ENCODE measurements at regions not wholly inside any gene's neighbourhood (a gene's known extent, or its start where the extent isn't known, plus 50 kb on each side); places are given as distances from the start of the nearest gene placed in this dataset.

DNA sequence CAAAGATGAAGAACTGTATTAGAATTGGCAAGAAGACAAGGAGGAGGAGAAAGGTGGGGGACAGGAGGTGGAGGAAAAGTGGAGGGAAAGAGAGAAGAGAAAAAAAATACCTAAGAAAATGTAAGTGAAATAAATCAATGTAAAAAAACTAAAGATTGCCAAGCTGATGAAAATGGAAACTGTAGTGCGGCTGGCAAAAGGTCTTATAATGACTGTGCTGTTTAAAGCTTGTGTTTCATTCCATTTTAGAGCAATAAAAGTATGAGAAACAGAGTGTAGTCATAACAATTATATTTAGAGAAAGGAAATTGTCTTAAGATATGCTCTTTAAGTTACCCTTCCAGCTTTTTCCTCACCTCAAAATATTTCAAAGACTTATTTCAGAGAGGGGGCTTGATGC lies 670.5 kb upstream of the SEMA6A start:
- no peak for TF ChIP-seq EZH2phosphoT487 (IDR thresholded peaks at IDR 0.05; ENCODE audit: low read length)
- TF ChIP-seq, protein P1, sequence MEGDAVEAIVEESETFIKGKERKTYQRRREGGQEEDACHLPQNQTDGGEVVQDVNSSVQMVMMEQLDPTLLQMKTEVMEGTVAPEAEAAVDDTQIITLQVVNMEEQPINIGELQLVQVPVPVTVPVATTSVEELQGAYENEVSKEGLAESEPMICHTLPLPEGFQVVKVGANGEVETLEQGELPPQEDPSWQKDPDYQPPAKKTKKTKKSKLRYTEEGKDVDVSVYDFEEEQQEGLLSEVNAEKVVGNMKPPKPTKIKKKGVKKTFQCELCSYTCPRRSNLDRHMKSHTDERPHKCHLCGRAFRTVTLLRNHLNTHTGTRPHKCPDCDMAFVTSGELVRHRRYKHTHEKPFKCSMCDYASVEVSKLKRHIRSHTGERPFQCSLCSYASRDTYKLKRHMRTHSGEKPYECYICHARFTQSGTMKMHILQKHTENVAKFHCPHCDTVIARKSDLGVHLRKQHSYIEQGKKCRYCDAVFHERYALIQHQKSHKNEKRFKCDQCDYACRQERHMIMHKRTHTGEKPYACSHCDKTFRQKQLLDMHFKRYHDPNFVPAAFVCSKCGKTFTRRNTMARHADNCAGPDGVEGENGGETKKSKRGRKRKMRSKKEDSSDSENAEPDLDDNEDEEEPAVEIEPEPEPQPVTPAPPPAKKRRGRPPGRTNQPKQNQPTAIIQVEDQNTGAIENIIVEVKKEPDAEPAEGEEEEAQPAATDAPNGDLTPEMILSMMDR (IDR thresholded peaks at IDR 0.05; ENCODE audit: low read length), result no peak
